IgD-negative memory B cell (primary cell): ENCODE measurements at regions not wholly inside any gene's neighbourhood (a gene's known extent, or its start where the extent isn't known, plus 50 kb on each side); places are given as distances from the start of the nearest gene placed in this dataset.

Experiments used
- H3K27ac Mint-ChIP-seq, 3 donors: one replicate each; pipeline ENCODE4 v1.8.0; 2020 to 2022; ENCODE audit warnings: mild to moderate bottlenecking in 3 of 3, mixed read lengths in 3 of 3, moderate library complexity in 1 of 3
- H3K27me3 Mint-ChIP-seq: one replicate; pipeline ENCODE4 v1.8.0; 2021; ENCODE audit warnings: mixed read lengths
- H3K36me3 Mint-ChIP-seq: one replicate; pipeline ENCODE4 v1.8.0; 2020; ENCODE audit warnings: mild to moderate bottlenecking, mixed read lengths
- H3K4me1 Mint-ChIP-seq, 3 donors: one replicate each; pipeline ENCODE4 v1.8.0; 2020 to 2022; ENCODE audit warnings: mixed read lengths in 3 of 3, mild to moderate bottlenecking in 1 of 3
- H3K4me3 Mint-ChIP-seq, 4 donors: one replicate each; pipeline ENCODE4 v1.8.0; 2020 to 2022; ENCODE audit warnings: mild to moderate bottlenecking in 4 of 4, mixed read lengths in 4 of 4, moderate library complexity in 3 of 4
- H3K9me3 Mint-ChIP-seq, 3 donors: one replicate each; pipeline ENCODE4 v1.8.0; 2020 to 2021; ENCODE audit warnings: mixed read lengths in 3 of 3, mild to moderate bottlenecking in 1 of 3

DNA sequence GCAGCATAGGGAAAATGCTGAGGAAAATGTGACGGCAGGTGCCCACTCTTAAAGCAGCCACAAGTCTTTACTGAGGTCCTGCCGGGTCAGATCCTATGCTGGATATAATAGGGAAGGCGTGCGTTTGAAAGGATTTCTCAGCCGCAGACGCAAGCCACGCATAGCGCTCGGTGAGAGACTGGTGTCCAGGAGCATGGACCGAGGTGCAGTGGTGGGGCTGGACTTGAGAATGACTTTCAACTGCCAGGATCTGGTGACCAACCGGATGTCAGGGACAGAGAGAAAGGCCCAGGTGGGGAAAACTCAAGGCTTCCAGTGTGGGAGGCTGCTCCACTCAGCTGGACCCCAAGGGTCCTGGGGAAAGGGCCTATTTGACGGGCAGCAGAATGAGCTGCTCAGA, 74.7 kb upstream of the INSIG1 start:
- Mint-ChIP-seq H3K27me3 (no peaks in the 10 kb centered on the region), H3K9me3 (no peaks in the 10 kb centered on the region), H3K4me1 (no peaks in the 10 kb centered on the region), H3K36me3 (no peaks in the 10 kb centered on the region), H3K27ac (no peak overlapping the region), H3K4me3 (no peak overlapping the region)

DNA sequence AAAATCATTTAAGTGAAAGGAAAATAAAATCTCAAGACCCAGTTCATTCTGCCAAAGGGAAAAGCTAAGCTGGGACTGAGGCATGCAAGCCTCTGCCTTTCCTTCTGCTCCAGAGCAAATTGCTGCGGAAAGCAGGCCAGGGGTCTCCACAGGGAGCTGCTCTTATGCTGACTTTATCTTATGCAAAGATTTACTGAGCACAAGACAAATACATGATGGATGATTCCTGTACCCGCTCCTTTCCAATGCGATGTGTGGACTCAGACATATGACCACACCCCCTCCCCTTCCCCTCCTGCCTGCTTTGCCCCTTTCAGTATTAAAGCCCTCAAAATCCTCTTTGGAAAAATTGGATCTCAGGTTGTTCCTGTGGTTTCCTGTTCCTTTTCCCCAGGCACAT, 74.2 kb upstream of the INSIG1 start:
- no peaks in the 10 kb centered on the region for H3K36me3 Mint-ChIP-seq
- peak overlapping the region in 1 of 4 donors; percentile 12 for H3K4me3 Mint-ChIP-seq
- H3K27ac Mint-ChIP-seq, result no peak overlapping the region
- H3K9me3 Mint-ChIP-seq, result no peaks in the 10 kb centered on the region
- H3K27me3 Mint-ChIP-seq, result no peaks in the 10 kb centered on the region
- H3K4me1 Mint-ChIP-seq, result no peaks in the 10 kb centered on the region

- Mint-ChIP-seq H3K4me3 (no peak overlapping the region), H3K36me3 (no peaks in the 10 kb centered on the region), H3K9me3 (no peaks in the 10 kb centered on the region), H3K27ac (no peak overlapping the region), H3K27me3 (no peaks in the 10 kb centered on the region), H3K4me1 (no peaks in the 10 kb centered on the region)
These were observed 73.4 kb upstream of the INSIG1 start for GRCh38 chr7:155224116-155224811.

DNA sequence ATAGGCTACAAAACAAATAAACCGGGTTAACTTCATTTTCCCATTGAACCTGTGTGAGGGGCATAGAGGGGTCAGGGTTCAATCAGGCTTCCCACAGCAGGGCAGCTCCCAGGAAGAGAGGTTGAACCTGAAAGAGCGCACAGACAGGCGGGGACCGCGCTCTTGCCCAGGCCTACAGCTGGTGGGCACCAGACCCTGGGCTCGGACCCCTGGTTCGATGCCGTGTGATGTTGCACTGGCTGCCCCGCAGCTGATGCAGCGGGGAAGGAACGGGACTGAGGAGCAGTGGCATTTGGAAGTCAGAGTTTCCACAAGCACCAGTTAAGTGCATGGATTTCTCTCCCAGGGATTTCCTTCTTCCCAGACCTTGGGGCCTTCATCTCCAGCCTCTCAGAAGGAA, 72.6 kb upstream of the INSIG1 start:
- no peak overlapping the region for H3K27ac Mint-ChIP-seq
- H3K36me3 Mint-ChIP-seq, result no peaks in the 10 kb centered on the region
- no peak overlapping the region for H3K4me3 Mint-ChIP-seq
- H3K27me3 Mint-ChIP-seq, result no peaks in the 10 kb centered on the region
- peaks cover 0 to 2% (median 0%) of the 10 kb centered on the region in 3 donors for H3K4me1 Mint-ChIP-seq
- H3K9me3 Mint-ChIP-seq, result no peaks in the 10 kb centered on the region

DNA sequence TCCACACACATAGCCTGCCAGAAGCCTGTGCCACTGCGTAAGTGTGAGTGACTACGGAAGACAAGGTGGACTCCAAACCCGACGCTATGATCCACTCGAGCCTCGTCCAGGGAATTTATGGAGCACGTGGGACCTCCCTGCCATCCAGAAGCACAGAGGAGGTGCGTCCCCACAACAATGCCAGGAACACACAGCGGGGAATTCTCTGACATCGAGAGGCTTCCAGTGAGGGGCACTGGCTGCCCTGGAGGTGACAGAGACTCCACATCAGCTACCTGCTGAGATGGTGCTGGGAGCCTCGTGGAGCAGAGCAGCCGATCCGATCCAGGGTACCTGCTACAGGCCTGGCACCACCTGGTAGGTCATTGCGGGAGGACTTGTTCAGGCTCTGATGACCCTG, 72.2 kb upstream of the INSIG1 start:
- no peaks in the 10 kb centered on the region for H3K36me3 Mint-ChIP-seq
- H3K4me1 Mint-ChIP-seq, result peaks cover 0 to 2% (median 0%) of the 10 kb centered on the region in 3 donors
- H3K27me3 Mint-ChIP-seq, result no peaks in the 10 kb centered on the region
- H3K4me3 Mint-ChIP-seq, result no peak overlapping the region
- H3K9me3 Mint-ChIP-seq, result no peaks in the 10 kb centered on the region
- no peak overlapping the region for H3K27ac Mint-ChIP-seq

DNA sequence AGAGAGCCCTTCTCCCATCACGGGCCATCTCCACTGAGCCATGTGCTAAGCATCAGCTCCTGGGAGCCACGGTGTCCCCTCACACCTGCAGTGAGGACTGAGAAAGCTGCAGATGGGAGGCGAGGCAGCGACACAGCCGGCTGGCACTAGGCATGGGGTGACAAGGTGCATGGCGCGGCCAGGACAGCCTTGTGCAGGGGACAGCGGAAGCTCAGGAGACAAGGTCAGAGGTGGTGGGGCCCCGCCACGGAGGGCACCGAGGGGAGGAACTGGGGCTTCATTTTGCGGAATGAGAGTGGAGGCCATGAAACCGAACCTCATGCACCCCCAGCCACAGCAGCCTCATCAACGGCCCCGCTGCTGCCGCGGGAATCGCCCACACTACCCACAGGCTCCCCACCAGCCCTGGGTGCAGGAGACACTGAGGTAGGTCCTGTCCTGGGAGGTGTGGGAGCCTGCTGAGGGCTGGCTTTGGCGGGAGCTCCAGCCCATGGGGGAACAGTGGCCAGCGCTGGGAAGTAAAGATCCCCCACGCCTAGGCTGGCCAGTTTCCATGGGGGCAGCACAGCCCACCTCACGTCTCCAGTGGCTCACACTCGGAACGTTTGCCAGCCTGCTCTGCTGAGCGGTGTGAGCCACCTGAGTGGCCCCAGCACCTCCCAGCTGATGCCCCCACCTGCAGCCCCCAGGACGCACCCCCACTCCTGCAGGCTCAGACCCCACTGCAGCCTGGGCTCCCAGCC, 71.2 kb upstream of the INSIG1 start:
- no peaks in the 10 kb centered on the region for H3K9me3 Mint-ChIP-seq
- H3K27me3 Mint-ChIP-seq, result no peaks in the 10 kb centered on the region
- no peak overlapping the region for H3K27ac Mint-ChIP-seq
- no peaks in the 10 kb centered on the region for H3K36me3 Mint-ChIP-seq
- H3K4me3 Mint-ChIP-seq, result no peak overlapping the region
- peaks cover 0 to 2% (median 0%) of the 10 kb centered on the region in 3 donors for H3K4me1 Mint-ChIP-seq

GRCh38 chr7:155227004-155227787, 70.5 kb upstream of the INSIG1 start:
- Mint-ChIP-seq H3K27me3 (no peaks in the 10 kb centered on the region), H3K36me3 (no peaks in the 10 kb centered on the region), H3K27ac (no peak overlapping the region), H3K4me1 (peaks cover 0 to 2% (median 0%) of the 10 kb centered on the region in 3 donors), H3K4me3 (no peak overlapping the region), H3K9me3 (no peaks in the 10 kb centered on the region)

- Mint-ChIP-seq H3K4me3 (no peak overlapping the region), H3K27ac (peak overlapping the region in 1 of 3 donors; percentile 23), H3K4me1 (peaks cover 0 to 2% (median 0%) of the 10 kb centered on the region in 3 donors), H3K27me3 (no peaks in the 10 kb centered on the region), H3K9me3 (no peaks in the 10 kb centered on the region), H3K36me3 (no peaks in the 10 kb centered on the region)
These were observed 69.8 kb upstream of the INSIG1 start for GRCh38 chr7:155227788-155228458.

GRCh38 chr7:155228459-155228845, 69.2 kb upstream of the INSIG1 start:
- no peaks in the 10 kb centered on the region for H3K9me3 Mint-ChIP-seq
- no peaks in the 10 kb centered on the region for H3K27me3 Mint-ChIP-seq
- no peak overlapping the region for H3K4me3 Mint-ChIP-seq
- no peaks in the 10 kb centered on the region for H3K36me3 Mint-ChIP-seq
- H3K27ac Mint-ChIP-seq, result no peak overlapping the region
- peaks cover 0 to 2% (median 0%) of the 10 kb centered on the region in 3 donors for H3K4me1 Mint-ChIP-seq

DNA sequence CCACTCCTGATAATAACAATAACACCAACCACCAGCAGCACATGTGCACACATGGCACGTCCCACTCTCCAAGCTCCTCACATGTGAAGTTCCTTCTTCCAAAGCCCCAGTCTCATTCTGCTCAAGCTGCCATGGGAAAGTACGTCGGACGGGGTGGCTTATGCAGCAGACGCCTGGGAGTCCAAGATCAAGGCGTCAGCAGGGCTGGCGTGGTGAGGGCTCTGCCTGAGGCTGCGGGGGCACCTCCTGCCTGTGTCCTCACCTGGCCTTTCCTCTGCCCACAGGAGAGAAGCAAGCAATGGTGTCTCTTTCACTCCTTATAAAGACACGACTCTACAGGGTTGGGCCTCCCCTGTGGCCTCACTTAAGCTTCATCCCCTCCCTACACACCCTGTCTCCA, 68.8 kb upstream of the INSIG1 start:
- H3K27me3 Mint-ChIP-seq, result no peaks in the 10 kb centered on the region

DNA sequence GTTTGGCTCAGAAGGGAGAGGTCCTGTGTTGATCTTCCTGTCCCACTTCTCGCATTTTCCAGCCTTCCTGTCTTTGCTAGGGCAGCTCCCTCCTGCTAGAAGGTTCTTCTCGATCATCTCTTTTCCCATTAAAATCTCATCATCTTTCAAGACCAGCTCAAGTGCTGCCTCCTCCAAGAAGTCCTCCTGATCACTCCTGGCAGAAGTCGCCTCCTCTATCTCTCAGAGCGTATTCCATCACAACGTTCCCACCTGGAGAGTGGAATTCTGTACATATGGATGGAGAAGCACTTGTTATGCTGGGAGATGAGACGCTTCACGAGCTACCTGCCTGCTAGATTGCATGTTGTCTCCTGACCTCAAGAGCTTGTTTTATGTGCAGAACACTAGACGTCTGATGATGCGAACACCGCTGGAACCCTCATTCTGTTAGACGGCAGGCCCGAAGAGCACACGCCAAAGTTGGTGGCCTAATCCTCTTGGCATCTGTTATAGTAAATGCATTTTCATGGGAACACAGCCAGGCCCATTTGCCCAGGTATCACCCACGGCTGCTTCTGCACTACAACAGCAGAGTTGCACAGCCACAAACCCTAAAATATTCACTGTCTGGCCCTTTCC, 68.0 kb upstream of the INSIG1 start:
- Mint-ChIP-seq H3K36me3 (no peaks in the 10 kb centered on the region), H3K27me3 (no peaks in the 10 kb centered on the region), H3K4me3 (no peak overlapping the region), H3K27ac (no peak overlapping the region), H3K9me3 (no peaks in the 10 kb centered on the region), H3K4me1 (peaks cover 0 to 2% (median 0%) of the 10 kb centered on the region in 3 donors)

More for the DNA sequence above, 68.8 kb upstream of the INSIG1 start:
- Mint-ChIP-seq H3K27ac (no peak overlapping the region), H3K9me3 (no peaks in the 10 kb centered on the region), H3K4me3 (no peak overlapping the region), H3K36me3 (no peaks in the 10 kb centered on the region), H3K4me1 (peaks cover 0 to 2% (median 0%) of the 10 kb centered on the region in 3 donors)

- no peaks in the 10 kb centered on the region for H3K27me3 Mint-ChIP-seq
- no peaks in the 10 kb centered on the region for H3K36me3 Mint-ChIP-seq
- H3K27ac Mint-ChIP-seq, result no peak overlapping the region
- H3K4me1 Mint-ChIP-seq, result peaks cover 0 to 2% (median 0%) of the 10 kb centered on the region in 3 donors
- no peaks in the 10 kb centered on the region for H3K9me3 Mint-ChIP-seq
- H3K4me3 Mint-ChIP-seq, result no peak overlapping the region
These were observed 67.5 kb upstream of the INSIG1 start for GRCh38 chr7:155230169-155230593.

DNA sequence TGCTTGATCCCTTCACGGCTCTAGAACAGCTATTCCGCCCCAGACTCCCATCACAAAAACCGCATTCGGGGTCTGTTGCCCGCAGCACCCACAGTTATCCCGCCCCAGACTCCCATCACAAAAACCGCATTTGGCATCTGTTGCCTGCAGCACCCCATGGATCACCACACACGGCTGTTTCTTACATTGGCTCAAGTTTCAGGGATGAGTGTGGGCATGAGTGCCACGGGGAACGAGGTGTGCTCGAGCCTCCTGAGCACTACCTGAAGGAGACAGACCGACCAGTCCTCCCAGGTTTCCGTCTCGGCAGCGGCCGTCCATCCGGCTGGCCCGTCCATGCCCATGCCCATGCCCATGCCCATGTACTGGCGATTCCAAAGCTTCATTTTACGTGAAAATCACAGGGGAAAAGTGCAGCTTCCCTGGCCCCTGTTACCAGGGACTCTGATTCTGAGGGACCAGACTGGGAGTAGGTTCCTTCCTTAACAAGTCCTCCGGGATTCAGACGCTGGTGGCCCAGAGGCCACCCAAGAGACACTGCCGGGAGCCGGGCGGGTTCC, 66.4 kb upstream of the INSIG1 start:
- Mint-ChIP-seq H3K36me3 (no peaks in the 10 kb centered on the region), H3K9me3 (no peaks in the 10 kb centered on the region), H3K27me3 (no peaks in the 10 kb centered on the region), H3K4me3 (no peak overlapping the region), H3K27ac (no peak overlapping the region), H3K4me1 (peaks cover 0 to 2% (median 0%) of the 10 kb centered on the region in 3 donors)

- Mint-ChIP-seq H3K27ac (no peak overlapping the region), H3K4me3 (no peak overlapping the region), H3K27me3 (no peaks in the 10 kb centered on the region)
These were observed 65.7 kb upstream of the INSIG1 start for GRCh38 chr7:155231941-155232340.

More at GRCh38 chr7:155231941-155232340, 65.7 kb upstream of the INSIG1 start:
- H3K4me1 Mint-ChIP-seq, result peaks cover 0 to 2% (median 0%) of the 10 kb centered on the region in 3 donors
- no peaks in the 10 kb centered on the region for H3K9me3 Mint-ChIP-seq
- no peaks in the 10 kb centered on the region for H3K36me3 Mint-ChIP-seq
